Esophagus muscularis mucosa (tissue), 4 donors: ENCODE measurements at regions not wholly inside any gene's neighbourhood (a gene's known extent, or its start where the extent isn't known, plus 50 kb on each side); places are given as distances from the start of the nearest gene placed in this dataset.

Experiments
- DNase-seq: peaks from one replicate; pipeline ENCODE4 v3.0.0-alpha.2; 2017; ENCODE audit errors: extremely low spot score
- H3K27ac ChIP-seq, 4 donors: fragments of 200-600 bp; sonication (generic); replicated peaks in 1 of 4; 1 replicate in 3 of 4; 2 replicates in 1 of 4; pipeline ENCODE4 v1.5.1; 2016 to 2019; ENCODE audit warnings: mild to moderate bottlenecking in 1 of 4
- H3K27me3 ChIP-seq, 4 donors: fragments of 200-600 bp; sonication (generic); one replicate each; pipeline versions ENCODE4 v1.5.1 to v1.6.0; 2016 to 2019
- H3K36me3 ChIP-seq, 4 donors: fragments of 200-600 bp; sonication (generic); one replicate each; pipeline ENCODE4 v1.5.1; 2016 to 2019
- H3K4me1 ChIP-seq, 4 donors: fragments of 200-600 bp; sonication (generic); one replicate each; pipeline ENCODE4 v1.5.1; 2016 to 2019
- H3K4me3 ChIP-seq, 4 donors: fragments of 200-600 bp; sonication (generic); 1 replicate in 2 of 4; 2 replicates in 2 of 4; pipeline ENCODE4 v1.5.1; 2016 to 2019; ENCODE audit warnings: mild to moderate bottlenecking in 4 of 4, moderate library complexity in 1 of 4
- H3K9me3 ChIP-seq, 4 donors: fragments of 200-600 bp; sonication (generic); 1 replicate in 3 of 4; 2 replicates in 1 of 4; pipeline ENCODE4 v1.5.1; 2016 to 2019
- CTCF ChIP-seq, 3 experiments: fragments of 200-600 bp in 2 of 3; fragments of 450-650 bp in 1 of 3; sonication (generic) in 2 of 3; IDR thresholded peaks; one replicate each; pipeline ENCODE4 v1.5.1; 2017 to 2019; ENCODE audit warnings: antibody characterized with exemption in 3 of 3, mild to moderate bottlenecking in 2 of 3, moderate library complexity in 1 of 3
- EP300 ChIP-seq: sonication (generic); formaldehyde crosslinking; IDR thresholded peaks from one replicate; pipeline ENCODE4 v1.6.1; 2017; ENCODE audit warnings: antibody characterized with exemption
- POLR2A ChIP-seq: fragments of 450-650 bp; IDR thresholded peaks from one replicate; pipeline ENCODE4 v1.6.1; 2017; ENCODE audit warnings: antibody characterized with exemption, moderate library complexity, mild to moderate bottlenecking, low read depth
- POLR2AphosphoS5 ChIP-seq, 2 donors: sonication (generic); formaldehyde crosslinking; IDR thresholded peaks; one replicate each; pipeline ENCODE4 v1.6.1; 2017; ENCODE audit warnings: antibody characterized with exemption in 2 of 2
- WGBS: methylation state at CpG from one replicate; pipeline ENCODE4 v1.1.5; 2018; 5-methylcytosine and 5-hydroxymethylcytosine counted together
- intact Hi-C: fragments of 100-400 bp; cut with DNase I; formaldehyde crosslinking; loops from one replicate; pipeline ENCODE4 v1.15.1; 2023

DNA sequence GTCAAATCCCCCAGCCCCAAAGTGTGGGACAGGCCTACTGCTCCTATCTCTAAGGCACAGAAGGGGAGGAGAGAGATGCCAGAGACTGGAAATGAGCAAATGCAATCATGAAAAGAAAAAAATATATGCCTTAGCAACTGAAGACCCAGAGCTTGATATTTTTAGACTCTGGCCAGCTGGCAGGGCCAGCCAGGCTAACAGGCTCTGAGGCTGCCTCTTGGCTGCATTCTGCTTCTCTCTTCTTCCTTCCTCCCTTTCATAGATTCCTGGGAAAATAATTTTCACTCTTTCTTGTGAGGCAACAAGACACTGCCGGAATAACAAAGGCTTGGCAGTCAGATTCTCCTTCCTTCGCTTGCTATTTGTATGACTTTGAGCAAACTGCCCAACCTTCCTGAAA lies 209.1 kb downstream of the RAD51AP2 start:
- no peak overlapping the region for H3K27ac ChIP-seq
- 80% methylated on average over 2 of the region's 2 CpGs for WGBS
- no peaks in the 10 kb centered on the region for H3K36me3 ChIP-seq
- H3K4me1 ChIP-seq: no peaks in the 10 kb centered on the region
- H3K27me3 ChIP-seq: no peaks in the 10 kb centered on the region
- intact Hi-C loops: no loop called here
- TF ChIP-seq POLR2A (no peak), EP300 (no peak), CTCF (IDR thresholded peaks at IDR 0.05) (no peak), POLR2AphosphoS5 (IDR thresholded peaks at IDR 0.05) (no peak)
- no peaks in the 10 kb centered on the region for H3K9me3 ChIP-seq
- H3K4me3 ChIP-seq: no peak overlapping the region
- DNase-seq: peak; percentile 68

DNA sequence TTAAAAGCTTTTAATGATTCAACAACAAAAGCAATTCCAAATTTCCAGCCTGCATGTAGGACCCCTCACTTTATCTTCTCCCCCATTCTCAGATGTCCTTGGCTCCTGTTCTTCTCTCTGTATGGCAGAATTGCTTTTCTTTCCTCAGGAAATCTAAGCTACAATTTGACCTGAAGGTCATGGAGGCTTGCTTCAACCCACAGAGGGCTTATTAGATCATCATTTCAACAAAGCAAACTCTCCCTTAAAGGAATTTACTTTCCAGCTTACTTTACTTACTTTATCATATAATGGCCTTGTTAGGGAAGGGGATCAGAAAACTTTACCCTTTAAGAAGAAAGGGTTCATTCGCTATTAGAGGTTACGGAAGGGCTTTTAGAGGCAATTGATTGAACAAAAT lies 211.5 kb downstream of the RAD51AP2 start:
- TF ChIP-seq POLR2A: no peak
- TF ChIP-seq EP300: no peak
- no peak for TF ChIP-seq POLR2AphosphoS5 (IDR thresholded peaks at IDR 0.05)
- TF ChIP-seq CTCF (IDR thresholded peaks at IDR 0.05): no peak
- WGBS: 97% methylated on average over 2 of the region's 2 CpGs
- intact Hi-C loops: no loop called here
- Histone ChIP-seq H3K4me3 (no peak overlapping the region), H3K27me3 (no peaks in the 10 kb centered on the region), H3K36me3 (no peaks in the 10 kb centered on the region), H3K27ac (no peak overlapping the region), H3K4me1 (no peaks in the 10 kb centered on the region), H3K9me3 (no peaks in the 10 kb centered on the region)
- DNase-seq: peak; percentile 37

DNA sequence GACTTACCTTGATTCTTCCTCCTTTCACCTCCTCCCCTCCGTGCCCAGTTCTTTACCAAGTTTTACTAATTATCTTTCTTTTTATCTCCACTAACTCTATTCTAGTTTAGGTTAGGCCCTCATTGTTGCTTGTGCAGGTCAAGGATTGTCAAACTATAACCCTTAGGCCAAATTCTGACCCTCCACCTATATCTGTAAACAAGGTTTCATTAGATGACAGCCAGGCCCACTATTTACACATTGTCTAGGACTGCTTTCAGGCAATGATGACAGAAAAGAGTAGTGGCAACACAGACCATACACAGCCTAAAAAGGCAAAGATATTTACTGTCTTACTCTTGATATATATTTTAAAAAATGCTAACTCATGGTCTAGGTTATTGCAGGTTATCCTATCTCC lies 212.0 kb downstream of the RAD51AP2 start:
- Histone ChIP-seq H3K27me3 (no peaks in the 10 kb centered on the region), H3K9me3 (no peaks in the 10 kb centered on the region), H3K27ac (no peak overlapping the region), H3K4me1 (no peaks in the 10 kb centered on the region), H3K4me3 (no peak overlapping the region), H3K36me3 (no peaks in the 10 kb centered on the region)
- DNase-seq: no peak
- 97% methylated on average over 1 of the region's 1 CpG for WGBS
- TF ChIP-seq EP300 (no peak), CTCF (IDR thresholded peaks at IDR 0.05) (no peak), POLR2A (no peak), POLR2AphosphoS5 (IDR thresholded peaks at IDR 0.05) (no peak)
- intact Hi-C loops: no loop called here

DNA sequence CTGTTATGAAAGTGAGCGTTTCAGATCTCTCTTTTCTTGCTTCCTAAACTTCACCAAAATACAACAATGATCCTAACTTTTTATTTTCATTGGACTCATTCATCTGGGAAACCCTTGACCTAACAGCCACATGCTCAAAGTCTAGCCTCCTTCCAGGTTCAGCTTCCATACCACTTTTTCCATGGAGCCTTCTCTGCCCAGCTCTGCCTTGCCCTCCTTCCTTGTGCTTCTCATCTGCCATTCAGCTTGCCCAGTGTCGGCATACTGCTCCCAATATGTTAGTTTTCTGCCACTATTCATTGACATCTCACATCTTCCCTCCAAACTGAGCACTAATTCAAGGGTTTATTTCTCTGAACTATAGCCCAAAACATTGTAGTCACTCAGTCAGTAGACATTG lies 214.7 kb downstream of the RAD51AP2 start:
- Histone ChIP-seq H3K36me3 (no peaks in the 10 kb centered on the region), H3K4me3 (no peak overlapping the region), H3K9me3 (no peaks in the 10 kb centered on the region), H3K27me3 (no peaks in the 10 kb centered on the region), H3K27ac (no peak overlapping the region), H3K4me1 (no peaks in the 10 kb centered on the region)
- peak; percentile 42 for DNase-seq
- TF ChIP-seq CTCF (IDR thresholded peaks at IDR 0.05) (no peak), POLR2A (no peak), POLR2AphosphoS5 (IDR thresholded peaks at IDR 0.05) (no peak), EP300 (no peak)
- WGBS: 62% methylated on average over 2 of the region's 2 CpGs
- intact Hi-C loops: no loop called here

DNA sequence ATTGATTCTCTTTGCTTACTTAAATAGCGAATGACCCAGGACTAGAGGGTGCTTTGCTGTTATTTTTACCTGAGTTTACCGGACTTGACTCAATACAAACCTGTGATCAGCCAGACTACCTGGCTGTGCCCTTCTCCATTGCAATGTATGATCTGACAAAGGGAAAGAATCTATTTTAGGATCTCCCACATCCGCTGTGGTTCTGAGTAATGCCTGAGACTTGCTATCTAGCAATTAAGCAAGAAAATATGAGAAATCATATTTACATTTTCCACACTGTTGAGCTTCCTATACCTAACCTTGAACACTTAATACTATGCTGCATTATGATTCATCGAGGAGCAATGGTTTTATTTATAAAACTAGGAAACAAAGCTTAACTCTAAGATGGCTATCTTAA lies 215.2 kb downstream of the RAD51AP2 start:
- H3K27ac ChIP-seq: no peak overlapping the region
- no peak overlapping the region for H3K4me3 ChIP-seq
- no peaks in the 10 kb centered on the region for H3K4me1 ChIP-seq
- no peaks in the 10 kb centered on the region for H3K27me3 ChIP-seq
- peak; percentile 50 for DNase-seq
- intact Hi-C loops: no loop called here
- TF ChIP-seq EP300 (no peak), POLR2A (no peak), CTCF (IDR thresholded peaks at IDR 0.05) (no peak), POLR2AphosphoS5 (IDR thresholded peaks at IDR 0.05) (no peak)
- H3K9me3 ChIP-seq: no peaks in the 10 kb centered on the region
- H3K36me3 ChIP-seq: no peaks in the 10 kb centered on the region
- 69% methylated on average over 4 of the region's 4 CpGs for WGBS
